BLaER1 (cell line): ENCODE measurements at regions not wholly inside any gene's neighbourhood (a gene's known extent, or its start where the extent isn't known, plus 50 kb on each side); places are given as distances from the start of the nearest gene placed in this dataset.
"Not testable (repeated sequence)": the region's sequence is repeated elsewhere in the genome, so short reads cannot be mapped to it uniquely, and the experiment has no call there.

ENCODE experiments used
- H3K27ac ChIP-seq: shearing (Covaris generic); formaldehyde crosslinking; 2 replicates; pipeline ENCODE4 v1.8.1; 2022
- H3K27me3 ChIP-seq: shearing (Covaris generic); formaldehyde crosslinking; 2 replicates; pipeline ENCODE4 v1.8.1; 2022
- H3K36me3 ChIP-seq: shearing (Covaris generic); formaldehyde crosslinking; 2 replicates; pipeline ENCODE4 v1.8.1; 2022
- H3K4me1 ChIP-seq: shearing (Covaris generic); formaldehyde crosslinking; 2 replicates; pipeline ENCODE4 v1.8.1; 2022
- H3K4me2 ChIP-seq: shearing (Covaris generic); formaldehyde crosslinking; 2 replicates; pipeline ENCODE4 v1.8.1; 2022
- H3K4me3 ChIP-seq: shearing (Covaris generic); formaldehyde crosslinking; 2 replicates; pipeline ENCODE4 v1.8.1; 2022
- H3K9ac ChIP-seq: shearing (Covaris generic); formaldehyde crosslinking; 2 replicates; pipeline ENCODE4 v1.8.1; 2022
- H3K9me3 ChIP-seq: shearing (Covaris generic); formaldehyde crosslinking; 2 replicates; pipeline ENCODE4 v1.8.1; 2022
- H4K20me1 ChIP-seq: shearing (Covaris generic); formaldehyde crosslinking; 2 replicates; pipeline ENCODE4 v1.8.1; 2022
- Cebpa-rat ChIP-seq: shearing (Covaris generic); IDR thresholded peaks from 2 replicates; pipeline ENCODE4 v1.8.1; 2022

DNA sequence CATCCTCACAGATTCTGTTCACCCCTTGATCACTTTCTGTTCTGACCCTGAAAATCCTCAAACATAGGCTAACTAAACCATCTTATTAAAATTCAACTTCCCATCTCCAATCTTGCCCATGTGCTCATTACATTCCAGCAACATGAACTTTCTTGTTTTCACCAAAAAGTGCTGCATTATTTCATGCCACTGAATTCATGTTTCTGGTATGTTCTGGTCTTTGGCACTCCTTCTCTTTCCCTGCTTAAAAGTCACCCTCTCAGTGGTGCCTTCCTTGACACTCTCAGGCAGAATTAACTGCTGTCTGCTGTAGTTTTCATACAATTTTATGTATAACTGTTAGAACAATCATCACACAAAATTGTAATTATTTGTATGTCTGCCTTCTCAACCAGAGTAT lies 247.7 kb upstream of the RBMS1 start:
- TF ChIP-seq Cebpa-rat = no peak
- H4K20me1 ChIP-seq = no peaks in the 10 kb centered on the region
- H3K4me3 ChIP-seq = no peak overlapping the region
- H3K9ac ChIP-seq = no peak overlapping the region
- H3K4me1 ChIP-seq = no peaks in the 10 kb centered on the region
- no peaks in the 10 kb centered on the region for H3K36me3 ChIP-seq
- no peak overlapping the region for H3K27ac ChIP-seq
- no peaks in the 10 kb centered on the region for H3K9me3 ChIP-seq
- H3K27me3 ChIP-seq = no peaks in the 10 kb centered on the region
- H3K4me2 ChIP-seq = no peak overlapping the region

DNA sequence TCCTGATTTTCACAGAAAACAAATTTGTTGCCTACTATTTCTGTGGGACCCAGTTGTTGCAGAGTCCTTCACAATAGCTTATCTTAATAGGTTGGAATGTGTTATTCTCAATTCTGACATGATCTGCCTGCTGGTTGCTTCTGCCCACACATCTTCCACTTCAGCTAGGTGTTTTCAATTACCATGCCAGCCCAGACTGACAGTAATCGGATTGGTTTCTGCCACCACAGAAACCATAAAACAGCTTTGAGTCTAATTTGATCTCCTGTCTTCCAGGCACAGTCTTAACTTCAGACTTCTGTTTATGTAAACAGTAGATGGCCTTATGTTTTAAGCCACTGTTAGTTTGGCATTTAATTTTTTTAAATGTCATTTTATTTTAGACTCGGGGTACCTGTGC lies 248.2 kb upstream of the RBMS1 start:
- H3K36me3 ChIP-seq = no peaks in the 10 kb centered on the region
- H3K27ac ChIP-seq = no peak overlapping the region
- H3K9ac ChIP-seq = no peak overlapping the region
- no peaks in the 10 kb centered on the region for H3K27me3 ChIP-seq
- no peak overlapping the region for H3K4me2 ChIP-seq
- H3K4me3 ChIP-seq = no peak overlapping the region
- H3K4me1 ChIP-seq = no peaks in the 10 kb centered on the region
- no peaks in the 10 kb centered on the region for H3K9me3 ChIP-seq
- no peaks in the 10 kb centered on the region for H4K20me1 ChIP-seq
- TF ChIP-seq Cebpa-rat = no peak

- Histone ChIP-seq H3K27me3 (no peaks in the 10 kb centered on the region), H3K9me3 (no peaks in the 10 kb centered on the region), H3K9ac (no peak overlapping the region), H3K4me1 (no peaks in the 10 kb centered on the region), H3K27ac (no peak overlapping the region), H3K4me2 (no peak overlapping the region), H3K4me3 (no peak overlapping the region), H4K20me1 (no peaks in the 10 kb centered on the region), H3K36me3 (no peaks in the 10 kb centered on the region)
- no peak for TF ChIP-seq Cebpa-rat
Observed at GRCh38 chr2:160742667-160743066, 249.1 kb upstream of the RBMS1 start.

GRCh38 chr2:160747501-160748170 lies 254.0 kb upstream of the RBMS1 start:
- Histone ChIP-seq H4K20me1 (no peaks in the 10 kb centered on the region), H3K36me3 (no peaks in the 10 kb centered on the region), H3K27ac (no peak overlapping the region), H3K9ac (no peak overlapping the region), H3K27me3 (no peaks in the 10 kb centered on the region), H3K4me1 (no peaks in the 10 kb centered on the region), H3K4me3 (no peak overlapping the region), H3K9me3 (no peaks in the 10 kb centered on the region), H3K4me2 (no peak overlapping the region)
- no peak for TF ChIP-seq Cebpa-rat

GRCh38 chr2:160751021-160751420 lies 257.4 kb upstream of the RBMS1 start:
- no peaks in the 10 kb centered on the region; the same call in 1 of the 2 replicates for H3K9me3 ChIP-seq
- no peak overlapping the region for H3K4me3 ChIP-seq
- H4K20me1 ChIP-seq = no peaks in the 10 kb centered on the region
- H3K4me2 ChIP-seq = no peak overlapping the region
- TF ChIP-seq Cebpa-rat = no peak
- H3K9ac ChIP-seq = no peak overlapping the region
- no peaks in the 10 kb centered on the region for H3K4me1 ChIP-seq
- H3K27ac ChIP-seq = no peak overlapping the region
- no peaks in the 10 kb centered on the region for H3K36me3 ChIP-seq
- H3K27me3 ChIP-seq = no peaks in the 10 kb centered on the region

- H4K20me1 ChIP-seq = no peaks in the 10 kb centered on the region
- H3K4me2 ChIP-seq = no peak overlapping the region
- H3K27ac ChIP-seq = no peak overlapping the region
- no peaks in the 10 kb centered on the region for H3K36me3 ChIP-seq
- TF ChIP-seq Cebpa-rat = no peak
- no peaks in the 10 kb centered on the region; the same call in 1 of the 2 replicates for H3K9me3 ChIP-seq
- no peaks in the 10 kb centered on the region for H3K4me1 ChIP-seq
- H3K27me3 ChIP-seq = no peaks in the 10 kb centered on the region
- H3K4me3 ChIP-seq = no peak overlapping the region
- H3K9ac ChIP-seq = no peak overlapping the region
Observed at GRCh38 chr2:160752475-160753330, 259.1 kb upstream of the RBMS1 start.

GRCh38 chr2:160753331-160753654 lies 259.7 kb upstream of the RBMS1 start:
- H3K9ac ChIP-seq = no peak overlapping the region
- no peaks in the 10 kb centered on the region for H3K4me1 ChIP-seq
- no peak for TF ChIP-seq Cebpa-rat
- H3K27ac ChIP-seq = no peak overlapping the region
- no peaks in the 10 kb centered on the region; the same call in 1 of the 2 replicates for H3K9me3 ChIP-seq
- H3K36me3 ChIP-seq = no peaks in the 10 kb centered on the region
- H3K27me3 ChIP-seq = no peaks in the 10 kb centered on the region
- no peak overlapping the region for H3K4me3 ChIP-seq
- H4K20me1 ChIP-seq = no peaks in the 10 kb centered on the region
- no peak overlapping the region for H3K4me2 ChIP-seq

DNA sequence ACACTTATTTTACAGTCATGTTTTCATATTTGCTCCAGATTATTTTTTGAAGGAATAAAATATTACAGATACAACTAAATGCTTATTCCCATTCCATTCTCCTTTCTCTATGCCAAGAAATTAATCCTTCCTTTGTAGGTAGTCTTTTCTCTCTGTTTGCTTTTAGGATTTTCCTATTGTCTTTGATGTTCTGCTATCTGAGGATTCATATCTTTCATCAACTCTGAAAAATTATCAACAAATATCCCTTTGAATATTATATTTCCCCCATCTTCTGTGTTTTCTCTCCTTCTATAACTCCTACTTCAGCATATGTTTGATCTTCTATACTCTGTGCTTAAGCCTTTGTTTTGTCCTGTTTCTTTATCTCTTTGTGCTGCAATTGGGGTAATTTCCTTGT lies 260.4 kb upstream of the RBMS1 start:
- H3K27ac ChIP-seq = no peak overlapping the region

GRCh38 chr2:160756481-160756880 lies 262.9 kb upstream of the RBMS1 start:
- H4K20me1 ChIP-seq = no peaks in the 10 kb centered on the region
- H3K4me2 ChIP-seq = no peak overlapping the region
- no peaks in the 10 kb centered on the region for H3K27me3 ChIP-seq
- no peaks in the 10 kb centered on the region; the same call in 1 of the 2 replicates for H3K9me3 ChIP-seq
- no peaks in the 10 kb centered on the region for H3K4me1 ChIP-seq
- H3K9ac ChIP-seq = no peak overlapping the region
- TF ChIP-seq Cebpa-rat = no peak
- no peak overlapping the region for H3K4me3 ChIP-seq
- H3K27ac ChIP-seq = no peak overlapping the region
- no peaks in the 10 kb centered on the region for H3K36me3 ChIP-seq

More for the DNA sequence above, 260.4 kb upstream of the RBMS1 start:
- H3K9ac ChIP-seq = no peak overlapping the region
- no peak for TF ChIP-seq Cebpa-rat
- no peak overlapping the region for H3K4me3 ChIP-seq
- no peaks in the 10 kb centered on the region for H3K27me3 ChIP-seq
- no peaks in the 10 kb centered on the region for H3K4me1 ChIP-seq
- no peaks in the 10 kb centered on the region for H3K36me3 ChIP-seq
- no peak overlapping the region for H3K4me2 ChIP-seq
- no peaks in the 10 kb centered on the region for H4K20me1 ChIP-seq
- H3K9me3 ChIP-seq = no peaks in the 10 kb centered on the region; the same call in 1 of the 2 replicates

GRCh38 chr2:160762493-160763128 lies 269.0 kb upstream of the RBMS1 start:
- H3K4me2 ChIP-seq, H3K36me3 ChIP-seq, H3K9ac ChIP-seq, H3K9me3 ChIP-seq, H3K27ac ChIP-seq, H4K20me1 ChIP-seq, H3K4me3 ChIP-seq, H3K4me1 ChIP-seq, H3K27me3 ChIP-seq: not testable (repeated sequence)
